ENCODE measurements at regions not wholly inside any gene's neighbourhood (a gene's known extent, or its start where the extent isn't known, plus 50 kb on each side); places are given as distances from the start of the nearest gene placed in this dataset.
"Not testable (repeated sequence)": the region's sequence is repeated elsewhere in the genome, so short reads cannot be mapped to it uniquely, and the experiment has no call there.

- DNase-seq (ENCODE audit: low spot score) = peak; percentile 74
These were observed 78.8 kb upstream of the ATP8B1 start for GRCh38 chr18:57881818-57882413.

- not testable (repeated sequence) for DNase-seq (ENCODE audit: low spot score)
These were observed 76.8 kb upstream of the ATP8B1 start for GRCh38 chr18:57879924-57880323.

GRCh38 chr18:57869221-57869620 is 66.1 kb upstream of the ATP8B1 start:
- no peak for DNase-seq (ENCODE audit: low spot score)

DNA sequence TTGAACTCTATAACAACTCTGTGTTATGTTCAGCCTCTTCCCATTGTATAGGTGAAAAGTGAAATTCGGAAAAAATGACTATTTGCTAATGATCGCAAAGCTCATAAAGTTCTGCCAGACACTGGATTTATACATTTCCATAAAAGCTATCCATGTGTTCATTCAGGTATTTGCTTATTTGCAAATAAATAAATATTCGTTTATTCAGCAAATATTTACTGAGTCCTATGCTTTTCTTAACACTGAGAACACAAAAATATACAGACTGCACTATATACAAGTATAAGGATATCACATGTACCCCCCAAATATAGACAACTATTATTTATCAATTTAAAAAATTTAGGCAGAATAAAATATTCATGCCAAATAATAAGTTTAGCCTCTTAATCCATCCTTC is 63.2 kb upstream of the ATP8B1 start:
- no peak for DNase-seq (ENCODE audit: low spot score)

DNA sequence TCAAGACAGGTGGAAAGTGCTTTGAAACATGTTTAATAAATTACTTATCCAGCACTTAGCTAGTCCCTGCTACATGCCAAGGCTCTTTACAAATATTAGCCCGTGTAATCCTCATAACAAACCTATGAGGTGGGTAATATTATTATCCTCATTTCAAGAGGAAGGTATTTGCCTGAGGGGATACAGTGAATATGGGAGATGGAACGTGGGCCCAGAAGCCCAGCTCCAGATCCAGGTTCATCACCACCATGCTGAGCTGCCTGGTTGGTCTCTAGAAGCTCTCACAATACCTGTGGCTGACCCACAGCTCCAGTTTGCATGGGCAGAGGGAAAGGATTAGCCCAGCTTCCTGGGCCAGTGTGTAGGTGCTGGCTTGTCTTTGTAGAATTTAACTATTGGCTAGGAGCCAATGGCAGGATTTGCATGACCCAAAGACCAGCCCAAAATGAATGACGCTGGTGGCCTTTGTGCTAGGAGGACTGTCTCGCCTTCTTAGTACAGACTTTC is 61.6 kb upstream of the ATP8B1 start:
- DNase-seq (ENCODE audit: low spot score) = no peak

- DNase-seq (ENCODE audit: low spot score) = no peak
These were observed 60.6 kb upstream of the ATP8B1 start for GRCh38 chr18:57863706-57864105.

DNA sequence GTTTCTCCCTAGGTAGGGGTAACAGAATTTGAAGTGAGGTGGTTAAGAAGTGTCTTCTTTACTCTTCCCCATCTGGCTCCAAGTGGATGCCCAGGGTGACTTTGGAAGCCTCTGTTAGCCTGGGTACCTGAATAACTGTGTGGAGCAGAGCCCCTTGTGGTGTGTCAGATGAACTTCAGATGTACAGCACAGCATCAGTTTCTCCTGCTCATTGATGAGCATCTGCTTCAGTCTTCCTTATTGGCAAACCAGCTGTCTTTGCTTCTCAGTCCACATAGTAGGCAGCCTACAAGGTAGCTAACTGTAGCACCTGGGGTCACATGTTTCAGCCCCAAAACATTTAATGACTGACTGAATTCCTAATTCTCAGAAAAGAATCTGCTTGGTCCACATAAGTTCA is 56.2 kb upstream of the ATP8B1 start:
- DNase-seq (ENCODE audit: low spot score) = peak; percentile 48

- no peak for DNase-seq (ENCODE audit: low spot score)
These were observed 53.6 kb upstream of the ATP8B1 start for GRCh38 chr18:57856557-57857280.

GRCh38 chr18:57856128-57856527 is 53.0 kb upstream of the ATP8B1 start:
- no peak for DNase-seq (ENCODE audit: low spot score)

DNA sequence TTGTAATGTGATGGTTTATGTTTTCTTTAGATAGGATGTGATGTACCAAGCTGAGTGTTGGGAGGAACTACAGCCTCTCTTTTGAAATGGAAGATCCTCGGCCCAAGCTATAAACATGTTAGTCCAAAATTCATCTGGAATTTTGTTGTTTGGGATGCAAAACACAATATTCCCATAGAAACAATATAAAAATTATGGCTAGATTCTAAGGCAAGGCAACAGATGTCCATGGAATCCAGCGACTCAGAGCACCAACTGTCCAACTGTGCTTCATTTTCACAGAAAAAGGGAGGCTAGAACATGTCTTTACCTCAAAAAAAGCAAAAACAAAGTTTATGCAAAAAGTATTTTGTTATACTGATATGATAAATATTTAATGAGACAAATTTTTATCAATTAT is 52.4 kb upstream of the ATP8B1 start:
- DNase-seq (ENCODE audit: low spot score) = no peak

DNA sequence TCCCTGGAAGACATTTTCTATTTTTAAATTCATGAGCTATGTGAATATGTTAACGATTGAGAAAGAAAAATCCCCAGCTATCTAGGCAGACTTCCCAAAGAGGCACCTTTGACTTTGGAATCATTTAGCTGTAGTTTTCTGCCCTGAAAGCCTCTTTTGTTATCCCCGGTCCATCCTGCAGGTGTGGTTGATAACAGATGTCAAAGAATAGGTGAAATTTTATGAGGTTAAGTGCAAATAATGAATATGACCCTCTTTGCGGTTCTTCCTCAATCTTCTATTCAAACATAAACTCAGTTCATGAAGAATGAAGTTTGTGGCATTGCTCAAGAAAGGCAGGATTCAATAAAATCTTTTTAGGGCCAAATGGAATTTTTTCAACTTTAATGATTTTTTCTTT is 51.6 kb upstream of the ATP8B1 start:
- no peak for DNase-seq (ENCODE audit: low spot score)

GRCh38 chr18:57853864-57854263 is 50.7 kb upstream of the ATP8B1 start:
- no peak for DNase-seq (ENCODE audit: low spot score)

DNA sequence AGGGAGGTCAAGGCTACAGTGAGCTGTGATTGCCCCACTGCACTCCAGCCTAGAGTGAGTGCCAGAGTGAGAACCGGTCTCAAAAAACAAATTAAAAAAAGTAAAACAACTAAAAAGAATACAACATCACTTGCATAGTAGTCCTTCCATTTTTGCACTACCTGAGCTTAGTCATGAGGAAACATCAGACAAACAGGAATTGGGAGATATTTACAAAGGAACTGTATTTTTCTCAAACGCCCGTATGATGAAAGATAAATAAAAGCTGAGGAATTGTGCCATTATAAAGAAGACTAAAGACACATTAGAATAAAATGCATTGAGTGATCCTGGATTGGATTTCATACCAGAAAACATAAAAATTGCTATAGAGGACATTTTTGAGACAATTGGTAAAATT is 50.0 kb upstream of the ATP8B1 start:
- DNase-seq (ENCODE audit: low spot score) = no peak

Data from hematopoietic multipotent progenitor cell treated with erythropoietin and hydrocortisone succinate and interleukin-3 and kit ligand, for 15 days (in vitro differentiated cells).